Activated T-cell treated with anti-CD3 and anti-CD28 coated beads, Interleukin-2, amount 50 U/mL, for 4 hours (primary cell): ENCODE measurements at regions not wholly inside any gene's neighbourhood (a gene's known extent, or its start where the extent isn't known, plus 50 kb on each side); places are given as distances from the start of the nearest gene placed in this dataset.
A peak's percentile ranks its signal among the peaks of the same experiment; 100 is the strongest.

Experiments used
- ATAC-seq, 2 donors: fragments of 200-7000 bp; cut with Tn5 transposase; one replicate each; pipeline ENCODE4 v1.10.0; 2021
- DNase-seq: peaks from one replicate; pipeline ENCODE4 v3.0.0-alpha.2; 2020
- H3K27me3 Mint-ChIP-seq: one replicate; pipeline ENCODE4 v1.8.0; 2021; ENCODE audit warnings: low read depth, mixed read lengths
- H3K36me3 Mint-ChIP-seq: one replicate; pipeline ENCODE4 v1.8.0; 2022; ENCODE audit warnings: mixed read lengths; ENCODE audit not compliant: insufficient read depth
- H3K4me1 Mint-ChIP-seq: one replicate; pipeline ENCODE4 v1.8.0; 2021; ENCODE audit warnings: low read depth, mixed read lengths
- H3K4me3 Mint-ChIP-seq: one replicate; pipeline ENCODE4 v1.8.0; 2021; ENCODE audit warnings: mild to moderate bottlenecking, moderate library complexity, mixed read lengths
- H3K9me3 Mint-ChIP-seq: one replicate; pipeline ENCODE4 v1.8.0; 2021; ENCODE audit warnings: mixed read lengths

DNA sequence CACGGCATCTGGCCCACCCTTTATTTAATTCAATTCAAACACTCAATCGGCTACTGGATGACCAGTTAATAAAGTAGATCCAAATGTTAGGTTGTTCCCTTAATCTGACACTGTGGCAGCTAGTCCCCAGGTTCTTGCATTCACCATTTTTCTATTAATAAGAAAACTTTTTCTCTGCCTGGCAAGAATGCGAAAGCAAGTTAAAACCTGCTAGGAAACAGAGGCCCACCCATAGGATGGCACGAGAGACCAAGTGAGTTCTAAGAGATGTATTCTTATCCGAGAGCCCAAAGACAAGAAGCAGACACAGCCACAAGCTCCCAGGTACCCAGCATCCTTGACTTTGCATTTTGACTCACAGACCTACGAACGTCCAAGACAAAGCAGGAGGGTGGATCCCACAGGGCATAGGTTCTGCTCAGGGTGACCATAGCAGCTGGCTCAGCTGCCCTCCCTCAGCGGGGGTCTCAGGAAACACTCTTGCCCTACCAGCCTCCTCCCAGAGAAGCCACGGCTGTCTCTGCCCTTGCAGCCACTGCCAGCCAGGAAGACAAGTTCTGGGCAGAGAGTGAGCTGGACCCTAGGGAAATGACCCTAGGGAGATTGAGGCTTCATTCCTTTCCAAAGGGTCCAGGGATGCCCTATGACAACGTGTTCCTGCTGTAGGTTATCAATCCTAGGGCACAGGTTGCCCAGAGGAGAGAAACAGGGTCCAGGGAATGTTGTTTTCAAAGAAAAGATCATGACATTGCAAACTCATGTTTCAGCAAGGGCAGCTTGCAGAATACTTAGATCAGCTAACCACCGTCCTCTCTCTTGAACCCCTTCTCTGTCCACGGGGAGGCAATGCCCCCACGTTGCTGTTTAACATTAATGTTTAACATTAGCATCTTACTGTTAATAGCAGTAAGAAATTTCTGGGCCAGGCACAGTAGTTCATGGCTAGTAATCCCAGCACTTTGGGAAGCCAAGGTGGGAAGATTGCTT lies 147.2 kb upstream of the ZNF507 start:
- H3K36me3 Mint-ChIP-seq = no peaks in the 10 kb centered on the region
- H3K4me1 Mint-ChIP-seq = peaks cover 3% of the 10 kb centered on the region

GRCh38 chr19:32199501-32200040 lies 145.8 kb upstream of the ZNF507 start:
- DNase-seq = no peak
- Mint-ChIP-seq H3K27me3 (peaks cover 5% of the 10 kb centered on the region), H3K4me3 (no peak overlapping the region), H3K9me3 (no peaks in the 10 kb centered on the region), H3K4me1 (peaks cover 3% of the 10 kb centered on the region), H3K36me3 (no peaks in the 10 kb centered on the region)
- ATAC-seq = no peak

More for the DNA sequence above, 147.2 kb upstream of the ZNF507 start:
- ATAC-seq (no peak), DNase-seq (no peak)
- no peak overlapping the region for H3K4me3 Mint-ChIP-seq
- peaks cover 5% of the 10 kb centered on the region for H3K27me3 Mint-ChIP-seq
- no peaks in the 10 kb centered on the region for H3K9me3 Mint-ChIP-seq

- no peaks in the 10 kb centered on the region for H3K9me3 Mint-ChIP-seq
- H3K36me3 Mint-ChIP-seq = no peaks in the 10 kb centered on the region
- H3K4me1 Mint-ChIP-seq = peaks cover 3% of the 10 kb centered on the region
- no peak for ATAC-seq
- H3K27me3 Mint-ChIP-seq = peaks cover 3% of the 10 kb centered on the region
- H3K4me3 Mint-ChIP-seq = no peak overlapping the region
- DNase-seq = no peak
These were observed 144.9 kb upstream of the ZNF507 start for GRCh38 chr19:32200312-32201038.

DNA sequence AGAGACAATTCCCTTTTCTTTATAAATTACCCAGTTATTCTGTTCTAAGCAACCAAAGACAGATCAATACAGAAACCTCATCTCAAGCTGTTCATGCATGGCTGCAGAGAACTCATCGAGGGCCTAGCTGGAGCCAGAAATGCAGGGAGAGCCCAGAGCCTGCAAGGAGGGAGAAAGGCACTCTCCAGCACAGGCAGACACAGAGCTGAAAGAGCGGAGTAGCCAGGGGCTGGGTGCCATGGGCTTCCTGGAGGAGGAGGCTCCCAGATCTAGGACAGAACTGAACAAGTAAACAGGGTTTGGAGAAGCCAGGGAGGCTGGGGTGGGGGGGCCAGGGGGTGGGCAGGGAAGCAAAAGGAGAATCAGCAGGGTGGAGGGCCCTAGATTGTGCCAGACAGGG lies 144.2 kb upstream of the ZNF507 start:
- DNase-seq (no peak), ATAC-seq (no peak)
- Mint-ChIP-seq H3K27me3 (peaks cover 6% of the 10 kb centered on the region), H3K36me3 (no peaks in the 10 kb centered on the region), H3K4me3 (no peak overlapping the region), H3K9me3 (no peaks in the 10 kb centered on the region), H3K4me1 (peaks cover 3% of the 10 kb centered on the region)

DNA sequence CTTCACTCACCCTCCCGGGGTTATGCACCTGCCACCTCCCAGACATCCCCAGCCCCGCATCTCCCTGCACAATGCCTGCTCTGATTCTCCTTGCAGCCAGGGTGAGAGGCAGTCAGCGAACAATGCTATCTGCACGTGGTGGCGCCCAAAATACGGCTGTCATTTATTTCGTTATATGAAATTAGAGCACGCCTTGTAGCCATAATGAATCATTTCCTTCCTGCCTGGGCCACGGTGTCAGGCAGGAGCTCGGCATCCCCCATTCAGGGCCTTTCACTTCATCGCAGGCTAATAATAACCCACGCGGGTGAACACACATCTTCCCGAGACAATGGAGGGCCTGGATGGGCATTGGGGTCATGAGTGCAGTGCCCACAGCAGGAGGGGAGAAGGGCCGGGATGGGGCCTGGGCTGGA lies 143.8 kb upstream of the ZNF507 start:
- ATAC-seq (peak; percentile 21 to 39), DNase-seq (no peak)
- Mint-ChIP-seq H3K9me3 (no peaks in the 10 kb centered on the region), H3K27me3 (peaks cover 8% of the 10 kb centered on the region), H3K4me3 (no peak overlapping the region), H3K36me3 (no peaks in the 10 kb centered on the region), H3K4me1 (peaks cover 3% of the 10 kb centered on the region)

GRCh38 chr19:32202244-32202643 lies 143.2 kb upstream of the ZNF507 start:
- H3K4me3 Mint-ChIP-seq = no peak overlapping the region
- ATAC-seq (no peak), DNase-seq (no peak)
- H3K9me3 Mint-ChIP-seq = peaks cover 3% of the 10 kb centered on the region
- peaks cover 8% of the 10 kb centered on the region for H3K27me3 Mint-ChIP-seq
- H3K36me3 Mint-ChIP-seq = no peaks in the 10 kb centered on the region
- peaks cover 3% of the 10 kb centered on the region for H3K4me1 Mint-ChIP-seq

GRCh38 chr19:32203161-32203560 lies 142.2 kb upstream of the ZNF507 start:
- Mint-ChIP-seq H3K4me1 (peaks cover 3% of the 10 kb centered on the region), H3K4me3 (no peak overlapping the region), H3K9me3 (peaks cover 4% of the 10 kb centered on the region), H3K36me3 (no peaks in the 10 kb centered on the region), H3K27me3 (peaks cover 8% of the 10 kb centered on the region)
- no peak for DNase-seq
- ATAC-seq = no peak

GRCh38 chr19:32206065-32206464 lies 139.3 kb upstream of the ZNF507 start:
- peaks cover 15% of the 10 kb centered on the region for H3K9me3 Mint-ChIP-seq

GRCh38 chr19:32208060-32208459 lies 137.3 kb upstream of the ZNF507 start:
- no peak for ATAC-seq

More at GRCh38 chr19:32206065-32206464, 139.3 kb upstream of the ZNF507 start:
- no peak for DNase-seq
- ATAC-seq = no peak
- Mint-ChIP-seq H3K27me3 (peaks cover 6% of the 10 kb centered on the region), H3K36me3 (no peaks in the 10 kb centered on the region), H3K4me3 (no peak overlapping the region), H3K4me1 (peaks cover 3% of the 10 kb centered on the region)

DNA sequence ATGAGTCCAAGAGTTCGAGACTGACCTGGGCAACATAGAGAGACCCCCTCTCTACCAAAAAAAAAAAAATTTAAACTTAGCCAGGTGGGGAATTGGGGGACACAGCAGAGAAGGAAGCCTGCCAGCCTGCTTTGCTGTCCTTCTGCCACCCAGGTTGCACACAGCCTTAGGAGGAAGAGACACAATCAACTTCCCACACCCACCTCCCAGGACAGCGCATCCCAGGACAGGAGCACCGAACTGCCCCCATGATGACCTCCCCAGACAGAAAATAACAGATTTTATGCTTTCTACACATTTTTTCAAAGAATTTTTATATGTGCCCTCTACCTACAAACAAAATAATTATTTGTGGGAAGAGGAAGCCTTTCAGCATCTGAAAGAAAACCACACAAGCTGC lies 126.0 kb upstream of the ZNF507 start:
- peaks cover 3% of the 10 kb centered on the region for H3K4me1 Mint-ChIP-seq
- ATAC-seq = no peak

More at GRCh38 chr19:32208060-32208459, 137.3 kb upstream of the ZNF507 start:
- Mint-ChIP-seq H3K27me3 (peaks cover 6% of the 10 kb centered on the region), H3K4me1 (no peaks in the 10 kb centered on the region), H3K9me3 (peaks cover 32% of the 10 kb centered on the region), H3K36me3 (no peaks in the 10 kb centered on the region), H3K4me3 (no peak overlapping the region)
- DNase-seq = no peak

DNA sequence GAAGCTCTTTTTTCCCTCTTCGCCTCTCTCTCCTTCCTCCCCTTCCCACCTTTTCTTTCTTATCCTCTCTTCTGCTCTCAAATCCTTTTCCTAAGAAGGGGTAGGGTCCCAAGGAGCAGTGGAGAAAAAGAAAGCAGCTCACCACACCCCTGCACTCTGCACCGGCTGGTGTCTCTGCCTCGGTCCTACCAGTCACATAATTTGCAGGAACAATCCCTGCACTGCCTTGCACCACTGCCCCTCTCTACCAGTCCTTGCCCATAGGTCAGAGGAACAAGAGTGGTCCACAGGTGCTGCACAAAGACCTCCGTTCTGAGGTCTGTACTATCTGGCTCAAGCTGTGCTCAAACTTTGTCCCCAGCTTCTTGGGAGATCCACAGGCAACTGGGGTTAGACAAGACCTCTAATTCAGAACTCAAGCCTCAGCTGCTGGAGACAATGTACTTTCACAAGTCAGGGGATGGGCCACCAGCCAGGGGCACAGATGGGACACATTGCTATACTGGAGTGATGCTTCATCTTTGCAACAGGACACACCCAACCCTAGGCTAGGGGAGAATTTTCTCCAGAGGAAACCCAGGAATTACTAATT lies 125.4 kb upstream of the ZNF507 start:
- ATAC-seq (no peak), DNase-seq (no peak)
- Mint-ChIP-seq H3K4me1 (peaks cover 9% of the 10 kb centered on the region), H3K4me3 (no peak overlapping the region), H3K9me3 (no peaks in the 10 kb centered on the region), H3K36me3 (no peaks in the 10 kb centered on the region), H3K27me3 (peaks cover 34% of the 10 kb centered on the region)

More for the DNA sequence above, 126.0 kb upstream of the ZNF507 start:
- Mint-ChIP-seq H3K36me3 (no peaks in the 10 kb centered on the region), H3K9me3 (no peaks in the 10 kb centered on the region), H3K4me3 (no peak overlapping the region), H3K27me3 (peaks cover 28% of the 10 kb centered on the region)
- DNase-seq = no peak

GRCh38 chr19:32220951-32221350 lies 124.5 kb upstream of the ZNF507 start:
- no peaks in the 10 kb centered on the region for H3K9me3 Mint-ChIP-seq

DNA sequence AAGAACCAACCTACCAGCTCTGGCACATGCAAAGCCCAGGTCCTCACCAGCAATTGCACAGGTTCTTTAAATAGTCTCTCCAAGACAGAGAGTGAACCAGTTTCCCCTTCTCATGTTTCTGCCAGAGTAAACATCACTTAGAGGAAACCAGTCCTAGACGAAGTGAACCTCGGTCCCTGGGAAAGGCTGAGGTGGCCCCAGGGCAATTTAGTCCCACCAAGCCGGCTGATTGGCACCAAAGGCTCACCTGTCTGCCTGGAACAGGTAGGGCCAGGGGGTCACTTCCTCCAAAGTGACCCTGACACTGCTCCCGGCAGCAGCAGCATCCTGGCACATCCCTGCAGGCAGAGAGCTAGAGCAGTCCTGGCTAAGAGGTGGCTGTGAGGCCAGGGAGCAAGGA lies 122.9 kb upstream of the ZNF507 start:
- H3K4me1 Mint-ChIP-seq = peaks cover 9% of the 10 kb centered on the region
- no peaks in the 10 kb centered on the region for H3K9me3 Mint-ChIP-seq
- no peak for ATAC-seq
- no peak for DNase-seq
- no peaks in the 10 kb centered on the region for H3K36me3 Mint-ChIP-seq
- H3K27me3 Mint-ChIP-seq = peaks cover 45% of the 10 kb centered on the region
- H3K4me3 Mint-ChIP-seq = no peak overlapping the region

More at GRCh38 chr19:32220951-32221350, 124.5 kb upstream of the ZNF507 start:
- DNase-seq (no peak), ATAC-seq (no peak)
- Mint-ChIP-seq H3K36me3 (no peaks in the 10 kb centered on the region), H3K4me1 (peaks cover 9% of the 10 kb centered on the region), H3K4me3 (no peak overlapping the region), H3K27me3 (peaks cover 43% of the 10 kb centered on the region)

DNA sequence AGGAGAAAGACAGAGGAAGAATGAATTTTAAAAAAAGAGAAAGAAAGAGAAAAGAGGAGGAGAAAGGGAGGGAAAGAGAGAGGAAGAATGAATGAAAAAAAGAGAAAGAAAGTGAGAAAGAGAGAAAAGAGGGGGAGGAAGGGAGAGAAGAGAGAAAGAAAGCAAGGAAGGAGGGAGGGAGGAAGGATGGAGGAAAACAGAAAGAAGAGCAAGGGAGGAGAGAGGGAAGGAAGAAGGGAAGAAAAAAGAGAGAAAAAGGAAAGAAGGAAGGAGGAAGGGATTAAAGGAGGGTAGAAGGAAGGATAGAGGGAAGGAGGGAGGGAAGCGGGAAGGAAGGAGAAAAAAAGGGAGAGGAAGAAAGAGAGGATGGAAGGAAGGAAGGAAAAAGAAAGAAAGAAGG lies 122.3 kb upstream of the ZNF507 start:
- Mint-ChIP-seq H3K27me3 (peaks cover 46% of the 10 kb centered on the region), H3K36me3 (no peaks in the 10 kb centered on the region), H3K9me3 (no peaks in the 10 kb centered on the region), H3K4me1 (peaks cover 9% of the 10 kb centered on the region), H3K4me3 (no peak overlapping the region)
- DNase-seq (no peak), ATAC-seq (no peak)
